ENCODE measurements at regions not wholly inside any gene's neighbourhood (a gene's known extent, or its start where the extent isn't known, plus 50 kb on each side); places are given as distances from the start of the nearest gene placed in this dataset.
A peak's percentile ranks its signal among the peaks of the same experiment; 100 is the strongest.
"Not testable (repeated sequence)": the region's sequence is repeated elsewhere in the genome, so short reads cannot be mapped to it uniquely, and the experiment has no call there.

DNA sequence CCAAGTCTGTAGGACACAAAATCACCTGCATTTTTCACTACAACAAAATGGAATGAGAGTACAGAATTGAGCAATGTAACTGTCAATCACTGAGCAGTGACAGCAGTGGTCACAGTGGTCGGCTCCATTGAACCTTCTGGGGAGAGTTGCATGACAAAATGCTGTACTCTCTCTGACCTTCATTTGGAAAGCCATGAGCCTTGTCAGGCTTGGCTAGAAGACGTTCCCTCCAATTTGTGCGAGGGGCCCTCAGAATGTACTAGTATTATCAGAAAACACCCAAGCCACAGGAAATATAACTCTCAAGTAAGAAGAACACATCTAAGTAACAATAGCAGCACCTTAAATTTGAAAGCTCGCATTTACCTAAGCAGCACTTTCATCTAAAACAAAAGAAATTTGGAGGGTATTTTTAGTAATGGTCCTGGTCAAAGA lies 425.6 kb upstream of the MEF2C start:
- H3K4me3 ChIP-seq (ENCODE audit: low read depth, low read length): no peak overlapping the region
- peak; percentile 97 for DNase-seq (ENCODE audit: low read depth)
- TF ChIP-seq, protein P1, sequence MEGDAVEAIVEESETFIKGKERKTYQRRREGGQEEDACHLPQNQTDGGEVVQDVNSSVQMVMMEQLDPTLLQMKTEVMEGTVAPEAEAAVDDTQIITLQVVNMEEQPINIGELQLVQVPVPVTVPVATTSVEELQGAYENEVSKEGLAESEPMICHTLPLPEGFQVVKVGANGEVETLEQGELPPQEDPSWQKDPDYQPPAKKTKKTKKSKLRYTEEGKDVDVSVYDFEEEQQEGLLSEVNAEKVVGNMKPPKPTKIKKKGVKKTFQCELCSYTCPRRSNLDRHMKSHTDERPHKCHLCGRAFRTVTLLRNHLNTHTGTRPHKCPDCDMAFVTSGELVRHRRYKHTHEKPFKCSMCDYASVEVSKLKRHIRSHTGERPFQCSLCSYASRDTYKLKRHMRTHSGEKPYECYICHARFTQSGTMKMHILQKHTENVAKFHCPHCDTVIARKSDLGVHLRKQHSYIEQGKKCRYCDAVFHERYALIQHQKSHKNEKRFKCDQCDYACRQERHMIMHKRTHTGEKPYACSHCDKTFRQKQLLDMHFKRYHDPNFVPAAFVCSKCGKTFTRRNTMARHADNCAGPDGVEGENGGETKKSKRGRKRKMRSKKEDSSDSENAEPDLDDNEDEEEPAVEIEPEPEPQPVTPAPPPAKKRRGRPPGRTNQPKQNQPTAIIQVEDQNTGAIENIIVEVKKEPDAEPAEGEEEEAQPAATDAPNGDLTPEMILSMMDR (IDR thresholded peaks at IDR 0.05; ENCODE audit: insufficient read depth, low read depth, low read length, missing control alignments): no peak

DNA sequence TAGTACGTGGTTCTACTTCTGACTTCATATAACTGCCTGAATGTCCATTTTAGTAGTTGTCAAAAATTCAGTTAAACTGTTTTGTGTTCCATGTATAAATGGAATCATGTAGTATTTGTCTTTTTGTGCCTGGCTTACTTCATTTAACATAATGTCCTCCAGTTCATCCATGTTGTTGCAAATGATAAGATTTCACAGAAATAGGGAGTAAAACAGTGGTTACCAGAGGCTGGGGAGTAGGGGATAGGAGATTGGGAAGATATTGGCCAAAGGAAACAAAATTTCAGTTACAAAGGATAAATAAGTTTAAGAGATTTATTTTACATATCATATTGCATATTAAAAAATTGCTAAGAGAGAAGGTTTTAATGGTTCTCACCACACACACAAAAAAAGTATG lies 425.0 kb upstream of the MEF2C start:
- DNase-seq (ENCODE audit: low read depth): no peak
- H3K4me3 ChIP-seq (ENCODE audit: low read depth, low read length): no peak overlapping the region
- TF ChIP-seq, protein P1 (IDR thresholded peaks at IDR 0.05; ENCODE audit: insufficient read depth, low read depth, low read length, missing control alignments): no peak

DNA sequence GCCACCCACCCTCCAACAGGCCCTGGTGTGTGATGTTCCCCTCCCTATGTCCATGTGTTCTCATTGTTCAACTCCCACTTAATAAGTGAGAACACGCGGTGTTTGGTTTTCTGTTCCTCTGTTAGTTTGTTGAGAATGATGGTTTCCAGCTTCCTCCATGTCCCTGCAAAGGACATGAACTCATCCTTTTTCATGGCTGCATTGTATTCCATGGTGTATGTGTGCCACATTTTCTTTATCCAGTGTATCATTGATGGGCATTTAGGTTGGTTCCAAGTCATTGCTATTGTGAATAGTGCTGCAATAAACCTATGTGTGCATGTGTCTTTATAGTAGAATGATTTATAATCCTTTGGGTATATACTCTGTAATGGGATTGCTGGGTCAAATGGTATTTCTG lies 424.2 kb upstream of the MEF2C start:
- not testable (repeated sequence) for DNase-seq (ENCODE audit: low read depth); H3K4me3 ChIP-seq (ENCODE audit: low read depth, low read length)

DNA sequence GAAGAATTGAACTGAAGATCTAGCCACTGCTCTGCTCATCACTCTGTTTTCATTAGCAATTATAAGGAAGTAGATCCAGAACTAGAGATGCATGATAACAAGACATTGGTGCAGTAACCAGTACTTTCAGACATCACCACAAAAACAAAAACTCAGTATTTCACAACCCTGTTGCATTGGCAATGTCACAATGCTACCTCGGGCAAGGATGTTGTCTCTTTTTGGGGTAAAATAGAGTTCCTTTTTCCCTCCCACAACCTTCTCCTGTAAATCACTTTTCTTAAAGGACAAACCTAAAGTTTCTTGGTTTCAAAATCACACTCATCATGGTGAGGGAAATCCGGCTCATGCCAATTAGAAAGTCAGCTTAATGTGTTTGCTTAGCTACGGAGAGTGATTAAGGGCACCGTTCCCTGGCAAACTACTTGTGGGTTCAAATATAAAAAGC lies 420.1 kb upstream of the MEF2C start:
- TF ChIP-seq, protein P1 (IDR thresholded peaks at IDR 0.05; ENCODE audit: insufficient read depth, low read depth, low read length, missing control alignments): no peak
- peak overlapping the region; percentile 49 for H3K4me3 ChIP-seq (ENCODE audit: low read depth, low read length)
- peak; percentile 90 for DNase-seq (ENCODE audit: low read depth)

DNA sequence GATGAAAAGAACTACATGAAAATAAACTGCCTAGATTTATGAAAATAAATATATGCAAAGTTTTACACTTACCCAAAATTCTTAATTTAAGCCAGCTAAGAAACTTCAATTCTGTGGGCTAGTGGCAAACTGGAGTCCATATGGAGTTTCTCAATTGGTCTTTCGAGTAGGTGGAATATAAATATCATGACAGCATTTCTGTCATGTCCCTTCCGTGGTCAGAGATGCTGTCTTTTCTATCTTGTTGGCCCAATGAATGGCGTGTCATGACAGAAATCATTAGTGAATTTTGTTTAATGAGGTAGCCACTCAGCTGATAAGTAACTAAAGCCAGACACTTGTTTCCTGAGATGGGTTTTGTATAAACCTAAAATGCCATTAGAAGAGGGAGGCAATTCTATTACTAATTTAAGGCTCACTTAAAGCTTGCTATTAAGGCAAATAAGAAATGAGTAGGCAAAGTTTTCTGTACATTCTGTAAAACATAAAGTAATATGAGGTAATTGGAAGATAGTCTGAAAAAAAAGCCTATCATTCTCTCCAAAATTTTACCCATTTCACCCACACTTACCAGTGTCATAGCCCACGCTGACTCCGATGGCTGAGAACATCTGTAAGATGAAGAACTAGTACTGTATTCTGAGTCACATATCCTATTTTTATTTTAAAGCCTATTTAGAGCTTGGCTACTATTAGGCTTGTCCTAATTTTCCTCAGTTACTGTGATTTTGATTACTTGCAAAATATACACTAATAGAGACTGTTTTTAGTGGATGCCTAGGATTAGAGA lies 419.3 kb upstream of the MEF2C start:
- TF ChIP-seq, protein P1 (IDR thresholded peaks at IDR 0.05; ENCODE audit: insufficient read depth, low read depth, low read length, missing control alignments): no peak
- peak overlapping the region; percentile 49 for H3K4me3 ChIP-seq (ENCODE audit: low read depth, low read length)

DNA sequence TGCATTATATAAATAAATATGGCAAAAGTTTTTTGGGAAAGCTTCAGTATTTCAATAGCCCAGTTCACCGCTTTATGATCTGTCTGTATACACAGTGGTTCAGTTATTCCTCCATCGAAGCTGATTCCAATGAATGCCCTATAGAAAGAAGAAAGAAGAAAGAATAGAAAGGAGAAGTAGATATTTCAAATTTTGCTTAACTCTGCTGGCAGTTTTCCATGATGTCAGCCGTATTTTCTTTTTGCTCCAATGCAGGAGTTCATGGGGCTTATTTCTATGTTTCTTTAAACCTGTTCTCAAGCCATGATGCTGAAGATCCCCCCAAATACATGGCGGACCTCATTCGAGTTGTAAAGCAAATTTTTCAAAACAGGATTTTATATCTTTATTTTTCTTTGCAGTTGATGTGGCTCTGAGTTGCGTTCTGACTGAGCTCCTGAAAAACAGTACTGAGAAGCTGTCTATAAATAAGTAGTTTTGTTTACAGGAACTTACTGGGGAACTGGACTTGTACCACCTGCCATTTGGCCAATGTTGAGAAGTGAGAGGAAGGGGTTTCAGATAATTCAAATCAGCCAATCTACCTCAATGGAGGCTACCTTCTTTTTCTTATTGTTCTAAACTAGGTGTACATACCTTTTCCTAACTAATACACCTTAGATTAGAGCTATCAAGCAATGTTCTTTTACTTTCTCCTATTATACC lies 418.5 kb upstream of the MEF2C start:
- DNase-seq (ENCODE audit: low read depth): peak; percentile 93
- TF ChIP-seq, protein P1 (IDR thresholded peaks at IDR 0.05; ENCODE audit: insufficient read depth, low read depth, low read length, missing control alignments): no peak

More for the DNA sequence above, 419.3 kb upstream of the MEF2C start:
- DNase-seq (ENCODE audit: low read depth): peak; percentile 67

DNA sequence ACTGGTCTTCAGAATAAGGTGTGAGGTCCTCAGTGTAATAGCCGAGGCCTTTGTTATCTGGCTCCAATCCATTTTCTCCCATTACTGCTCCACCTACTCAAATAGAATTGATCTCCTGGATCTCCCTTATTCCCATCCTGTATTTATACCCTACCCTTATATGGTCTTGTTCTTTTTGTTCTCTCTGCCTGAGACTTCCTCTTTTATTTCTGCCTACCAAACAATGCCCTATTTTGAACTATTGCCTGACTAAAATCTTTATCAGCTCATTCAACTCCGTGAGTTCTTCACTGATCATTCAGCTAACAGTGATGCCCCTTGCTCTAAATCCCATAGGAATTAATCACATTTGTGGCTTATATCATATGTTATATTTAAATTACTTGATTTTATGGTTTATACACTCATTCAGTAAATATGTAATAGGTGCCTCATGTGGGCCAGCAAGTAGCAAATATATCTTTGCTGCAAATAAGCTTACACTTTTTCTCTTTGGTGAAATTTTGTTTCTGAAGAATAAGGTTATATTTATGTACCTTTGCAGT lies 417.5 kb upstream of the MEF2C start:
- H3K4me3 ChIP-seq (ENCODE audit: low read depth, low read length): peak overlapping the region; percentile 57
- DNase-seq (ENCODE audit: low read depth): no peak
- TF ChIP-seq, protein P1 (IDR thresholded peaks at IDR 0.05; ENCODE audit: insufficient read depth, low read depth, low read length, missing control alignments): no peak

More for the DNA sequence above, 418.5 kb upstream of the MEF2C start:
- H3K4me3 ChIP-seq (ENCODE audit: low read depth, low read length): peak overlapping the region; percentile 57

All from GM12865 (cell line).